ENCODE measurements at regions not wholly inside any gene's neighbourhood (a gene's known extent, or its start where the extent isn't known, plus 50 kb on each side); places are given as distances from the start of the nearest gene placed in this dataset.
"Not testable (repeated sequence)": the region's sequence is repeated elsewhere in the genome, so short reads cannot be mapped to it uniquely, and the experiment has no call there.

- H4K20me1 ChIP-seq (ENCODE audit: insufficient read depth, low read length); H3K56ac ChIP-seq (ENCODE audit: extremely low read depth, insufficient read depth, low read length); H2BK15ac ChIP-seq (ENCODE audit: low read depth, low read length); H3K14ac ChIP-seq (replicated peaks; ENCODE audit: low read depth, low read length); POLR2A ChIA-PET (ENCODE audit: unreplicated experiment); H2AK9ac ChIP-seq (replicated peaks; ENCODE audit: low read depth, low read length, poor library complexity); H2BK20ac ChIP-seq (ENCODE audit: low read depth, low read length); H3K9ac ChIP-seq (ENCODE audit: low read depth, low read length); H3K23ac ChIP-seq (ENCODE audit: low read depth, low read length); H4K5ac ChIP-seq (ENCODE audit: low read depth, low read length); BruUV-seq (replicated peaks); H3K9me1 ChIP-seq (ENCODE audit: insufficient read depth, low read length); H2AFZ ChIP-seq (replicated peaks; ENCODE audit: low read length, poor library complexity); H3K4me2 ChIP-seq (ENCODE audit: low read depth, low read length); H3K36me3 ChIP-seq (ENCODE audit: control insufficient read depth, insufficient read depth, low read length); H3K79me1 ChIP-seq (ENCODE audit: low read depth in 1 of 2, low read length in 2 of 2); H3K4ac ChIP-seq (ENCODE audit: low read depth, low read length); CTCF ChIA-PET; H3K27ac ChIP-seq (ENCODE audit: insufficient read depth, low read length); H3K4me1 ChIP-seq (ENCODE audit: control insufficient read depth, insufficient read depth, low read length); H4K8ac ChIP-seq (ENCODE audit: low read depth in 2 of 2, low read length in 2 of 2); H4K91ac ChIP-seq (ENCODE audit: insufficient read depth, low read depth, low read length); H2AK5ac ChIP-seq (ENCODE audit: low read depth, low read length); in situ Hi-C loops (cut with MboI; ENCODE audit: low sequenced_read_pairs); H2BK5ac ChIP-seq (ENCODE audit: low read depth, low read length, poor library complexity, severe bottlenecking); ATAC-seq (ENCODE audit: low read depth); dilution Hi-C loops (cut with HindIII; ENCODE audit: low sequenced_read_pairs, unreplicated experiment); intact Hi-C loops (cut with micrococcal nuclease); DNase-seq; H3K18ac ChIP-seq (ENCODE audit: low read depth, low read length); H3K4me3 ChIP-seq (ENCODE audit: insufficient read depth, low read depth, low read length); H3K9me3 ChIP-seq (ENCODE audit: control insufficient read depth, insufficient read depth, low read length); H2BK120ac ChIP-seq (ENCODE audit: low read depth, low read length); H3K27me3 ChIP-seq (ENCODE audit: control insufficient read depth, insufficient read depth, low read length): not testable (repeated sequence)
- no CpG with 5 or more reads among the region's 6 CpGs for WGBS, 2 experiments (ENCODE audit: extremely low coverage in 2 of 2, insufficient read length in 1 of 2)
These were observed 1032.9 kb downstream of the TDRD15 start for GRCh38 chr2:22156661-22157060.

Data from IMR-90 (cell line).